ENCODE measurements at regions not wholly inside any gene's neighbourhood (a gene's known extent, or its start where the extent isn't known, plus 50 kb on each side); places are given as distances from the start of the nearest gene placed in this dataset.
"Not testable (repeated sequence)": the region's sequence is repeated elsewhere in the genome, so short reads cannot be mapped to it uniquely, and the experiment has no call there.

DNA sequence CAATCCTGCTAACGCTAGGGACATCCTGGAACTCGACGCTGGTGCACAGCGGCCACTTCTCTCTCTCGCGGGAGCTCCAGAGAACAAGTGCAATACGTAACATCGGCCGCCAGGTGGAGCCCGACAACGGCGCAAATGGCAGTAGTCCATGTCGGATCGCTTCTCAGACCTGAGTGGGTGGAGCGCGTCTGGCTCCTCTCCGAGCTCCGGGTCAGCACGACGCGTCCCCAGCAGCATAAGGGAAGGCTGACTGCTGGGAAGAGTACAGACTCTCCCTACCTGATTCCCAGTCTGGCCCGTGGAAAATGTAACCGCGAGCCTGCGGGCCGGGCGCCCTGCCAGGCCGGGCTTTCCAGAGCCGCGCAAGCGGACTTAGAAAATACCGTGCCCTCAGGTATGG, 1725.8 kb downstream of the SPATA31A7 start:
- H3K4me3 Mint-ChIP-seq; H2BK20ac ChIP-seq (ENCODE audit: low read depth, low read length, poor library complexity, severe bottlenecking); H3K4ac ChIP-seq (ENCODE audit: low read depth, low read length); H3K56ac ChIP-seq (ENCODE audit: insufficient read length, low read depth, low read length); H3T11ph ChIP-seq (ENCODE audit: low read length); H3K23me2 ChIP-seq (ENCODE audit: insufficient read length, low read depth, low read length, poor library complexity, severe bottlenecking); H2BK5ac ChIP-seq (ENCODE audit: insufficient read length, low read length); H3K9me3 Mint-ChIP-seq; H3K27me3 ChIP-seq (ENCODE audit: insufficient read depth, low read length); H2BK12ac ChIP-seq (ENCODE audit: insufficient read length, low read depth, low read length); H4K91ac ChIP-seq (ENCODE audit: insufficient read length, low read depth, low read length); H3K27ac Mint-ChIP-seq; H3K14ac ChIP-seq (ENCODE audit: insufficient read depth, low read length); H4K5ac ChIP-seq (ENCODE audit: insufficient read length, low read depth, low read length); H2BK15ac ChIP-seq (ENCODE audit: low read depth, low read length); H3K4me2 ChIP-seq (ENCODE audit: insufficient read depth, insufficient read length, low read length); H4K8ac ChIP-seq (replicated peaks; ENCODE audit: insufficient read length, low read depth, low read length); H3K9me3 ChIP-seq (ENCODE audit: control insufficient read depth, low read depth, low read length); H2AFZ ChIP-seq (ENCODE audit: low read length); H2AK5ac ChIP-seq (ENCODE audit: insufficient read length, low read length); H3K79me2 ChIP-seq (ENCODE audit: insufficient read depth, low read length); H3K23ac ChIP-seq (ENCODE audit: insufficient read length, low read depth, low read length); DNase-seq; H3K18ac ChIP-seq (ENCODE audit: insufficient read length, low read depth, low read length); H2BK120ac ChIP-seq (ENCODE audit: low read depth, low read length, poor library complexity, severe bottlenecking); H3K36me3 Mint-ChIP-seq (ENCODE audit: insufficient read depth in 1 of 3, low read depth in 3 of 3); H3K4me1 Mint-ChIP-seq; H3K4me1 ChIP-seq (ENCODE audit: insufficient read depth, low read length); H3K27ac ChIP-seq (ENCODE audit: insufficient read length, low read depth, low read length); H3K79me1 ChIP-seq (ENCODE audit: insufficient read depth, low read depth, low read length, poor library complexity, severe bottlenecking); H4K20me1 ChIP-seq (ENCODE audit: control insufficient read depth, insufficient read depth, insufficient read length); H3K9ac ChIP-seq (ENCODE audit: extremely low read depth, insufficient read length, low read length): not testable (repeated sequence)
- no CpG with 5 or more reads among the region's 32 CpGs for WGBS (ENCODE audit: extremely low coverage, insufficient read length, low lambda C conversion rate)
- H3K27me3 Mint-ChIP-seq (ENCODE audit: low read depth): peaks cover 13% of the 10 kb centered on the region

DNA sequence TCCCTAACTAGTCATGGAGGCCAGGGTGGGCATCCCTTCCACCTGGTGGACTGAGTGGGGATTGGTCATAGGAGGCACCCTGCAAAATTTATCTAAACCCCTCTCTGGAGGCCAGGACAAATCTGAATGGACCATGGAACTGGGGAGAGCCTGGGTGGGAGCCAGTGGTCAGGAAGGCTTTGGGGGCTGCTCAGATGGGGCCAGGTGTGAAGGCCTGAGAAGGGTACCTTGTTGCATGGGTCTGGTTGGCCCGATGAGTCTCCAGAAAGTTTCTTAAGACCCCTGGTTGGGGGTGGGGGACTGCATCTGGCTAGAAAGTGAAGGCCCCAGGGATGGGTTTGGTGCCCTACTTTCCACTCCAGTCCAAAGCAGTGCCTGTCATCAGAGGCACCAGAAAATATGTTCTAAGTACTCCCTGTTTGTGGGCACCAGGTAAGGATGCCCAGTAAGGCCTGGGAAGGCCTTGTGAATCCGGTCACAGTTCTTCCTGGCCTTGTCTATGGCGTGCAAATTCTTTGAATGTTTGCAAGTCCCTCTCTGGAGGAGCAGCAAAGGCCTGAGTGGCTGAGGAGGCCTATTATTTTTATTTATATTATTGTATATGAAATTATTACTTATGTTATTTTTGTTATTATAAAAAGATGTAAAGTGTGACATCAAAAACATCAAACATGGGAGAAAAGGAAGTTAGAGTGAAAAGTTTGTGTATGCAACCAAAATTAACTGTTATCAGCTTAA, 1729.0 kb downstream of the SPATA31A7 start:
- H3K9me3 ChIP-seq (ENCODE audit: control insufficient read depth, low read depth, low read length); H3K23ac ChIP-seq (ENCODE audit: insufficient read length, low read depth, low read length); H2BK120ac ChIP-seq (ENCODE audit: low read depth, low read length, poor library complexity, severe bottlenecking); H3K79me1 ChIP-seq (ENCODE audit: insufficient read depth, low read depth, low read length, poor library complexity, severe bottlenecking); H3K36me3 Mint-ChIP-seq (ENCODE audit: insufficient read depth in 1 of 3, low read depth in 3 of 3); H3T11ph ChIP-seq (ENCODE audit: low read length); H2BK12ac ChIP-seq (ENCODE audit: insufficient read length, low read depth, low read length); H2BK20ac ChIP-seq (ENCODE audit: low read depth, low read length, poor library complexity, severe bottlenecking); H2AFZ ChIP-seq (ENCODE audit: low read length); H2BK15ac ChIP-seq (ENCODE audit: low read depth, low read length); DNase-seq; H4K8ac ChIP-seq (replicated peaks; ENCODE audit: insufficient read length, low read depth, low read length); H3K79me2 ChIP-seq (ENCODE audit: insufficient read depth, low read length); H3K27ac Mint-ChIP-seq; H2BK5ac ChIP-seq (ENCODE audit: insufficient read length, low read length); H3K56ac ChIP-seq (ENCODE audit: insufficient read length, low read depth, low read length); H3K27ac ChIP-seq (ENCODE audit: insufficient read length, low read depth, low read length); H3K23me2 ChIP-seq (ENCODE audit: insufficient read length, low read depth, low read length, poor library complexity, severe bottlenecking); H3K4me1 Mint-ChIP-seq; H3K4ac ChIP-seq (ENCODE audit: low read depth, low read length); H2AK5ac ChIP-seq (ENCODE audit: insufficient read length, low read length); H4K5ac ChIP-seq (ENCODE audit: insufficient read length, low read depth, low read length); H3K14ac ChIP-seq (ENCODE audit: insufficient read depth, low read length); H4K20me1 ChIP-seq (ENCODE audit: control insufficient read depth, insufficient read depth, insufficient read length); H3K9ac ChIP-seq (ENCODE audit: extremely low read depth, insufficient read length, low read length); H4K91ac ChIP-seq (ENCODE audit: insufficient read length, low read depth, low read length); H3K4me3 Mint-ChIP-seq; H3K4me2 ChIP-seq (ENCODE audit: insufficient read depth, insufficient read length, low read length); H3K18ac ChIP-seq (ENCODE audit: insufficient read length, low read depth, low read length); H3K9me3 Mint-ChIP-seq; H3K4me1 ChIP-seq (ENCODE audit: insufficient read depth, low read length); H3K27me3 ChIP-seq (ENCODE audit: insufficient read depth, low read length): not testable (repeated sequence)
- peaks cover 22% of the 10 kb centered on the region for H3K27me3 Mint-ChIP-seq (ENCODE audit: low read depth)
- no CpG with 5 or more reads among the region's 3 CpGs for WGBS (ENCODE audit: extremely low coverage, insufficient read length, low lambda C conversion rate)
